ENCODE measurements at regions not wholly inside any gene's neighbourhood (a gene's known extent, or its start where the extent isn't known, plus 50 kb on each side); places are given as distances from the start of the nearest gene placed in this dataset.

DNA sequence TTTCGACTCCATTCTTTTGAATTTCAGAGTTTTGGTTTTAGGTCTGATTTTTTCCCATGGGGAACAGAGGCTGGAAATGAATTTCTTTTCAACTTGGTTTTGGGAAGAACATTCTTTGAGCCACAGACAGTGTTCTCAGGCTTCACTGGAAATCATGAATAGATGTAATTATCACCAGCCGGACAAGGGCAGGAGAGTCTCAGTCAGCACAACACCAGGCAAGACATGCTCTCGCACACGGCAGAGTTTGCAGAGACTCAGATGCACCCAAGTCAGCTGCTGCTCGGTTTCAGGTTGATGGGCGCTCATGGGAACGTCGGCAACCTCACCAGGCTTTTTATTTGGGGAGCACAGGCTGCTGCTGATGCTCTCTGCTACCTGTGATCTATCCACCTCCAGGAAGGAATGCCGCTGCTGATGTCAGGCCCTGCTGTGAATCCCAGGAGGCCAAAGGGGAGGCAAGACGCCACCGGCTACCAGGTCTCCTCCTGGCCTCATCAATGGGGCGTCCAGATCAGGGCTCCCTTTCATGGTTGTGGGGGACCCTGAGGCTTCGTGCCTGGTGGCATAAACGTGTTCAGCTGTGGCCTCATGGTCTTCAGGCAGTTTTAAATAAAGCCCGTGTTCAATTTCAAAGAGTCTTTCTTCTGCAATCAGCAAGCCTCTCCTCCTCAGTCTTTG, 332.3 kb upstream of the IRX4 start:
- DNase-seq (no peak), ATAC-seq (no peak)
- H3K9me3 Mint-ChIP-seq: peaks cover 8% of the 10 kb centered on the region
- no peaks in the 10 kb centered on the region for H3K4me1 Mint-ChIP-seq
- H3K4me3 Mint-ChIP-seq: no peak overlapping the region
- no peaks in the 10 kb centered on the region for H3K36me3 Mint-ChIP-seq (ENCODE audit: low read depth)
- no peak overlapping the region for H3K27ac Mint-ChIP-seq
- no peaks in the 10 kb centered on the region for H3K27me3 Mint-ChIP-seq

- H3K4me1 Mint-ChIP-seq: no peaks in the 10 kb centered on the region
- no peak overlapping the region for H3K4me3 Mint-ChIP-seq
- no peak overlapping the region for H3K27ac Mint-ChIP-seq
- peaks cover 2% of the 10 kb centered on the region for H3K27me3 Mint-ChIP-seq
- DNase-seq (no peak), ATAC-seq (no peak)
- H3K9me3 Mint-ChIP-seq: no peaks in the 10 kb centered on the region
- H3K36me3 Mint-ChIP-seq (ENCODE audit: low read depth): no peaks in the 10 kb centered on the region
Measured at GRCh38 chr5:2213121-2213730, 330.5 kb upstream of the IRX4 start.

DNA sequence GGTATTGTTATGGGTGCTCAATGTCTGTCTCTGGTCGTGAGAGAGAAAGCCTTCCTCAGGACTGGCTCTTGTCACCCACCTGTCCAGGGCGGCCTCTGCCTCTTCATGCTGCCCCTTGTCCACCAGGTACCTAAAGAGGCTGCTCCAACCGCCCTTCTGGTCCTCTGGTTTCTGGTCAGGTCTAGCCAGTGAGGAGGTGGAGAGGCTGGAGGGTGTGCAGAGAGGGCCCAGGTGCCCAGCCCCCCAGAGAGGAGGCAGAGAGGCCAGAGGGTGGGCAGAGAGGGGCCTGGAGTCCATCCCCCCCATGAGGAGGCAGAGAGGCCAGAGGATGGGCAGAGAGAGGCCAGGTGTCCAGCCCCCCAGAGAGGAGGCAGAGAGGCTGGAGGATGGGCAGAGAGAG, 329.8 kb upstream of the IRX4 start:
- H3K9me3 Mint-ChIP-seq: no peaks in the 10 kb centered on the region

GRCh38 chr5:2208239-2208544, 325.5 kb upstream of the IRX4 start:
- no peak for ATAC-seq
- no peak overlapping the region for H3K27ac Mint-ChIP-seq

More for the DNA sequence above, 329.8 kb upstream of the IRX4 start:
- Mint-ChIP-seq H3K27ac (no peak overlapping the region), H3K4me1 (no peaks in the 10 kb centered on the region), H3K36me3 (ENCODE audit: low read depth) (no peaks in the 10 kb centered on the region), H3K4me3 (no peak overlapping the region), H3K27me3 (peaks cover 2% of the 10 kb centered on the region)
- no peak for ATAC-seq
- DNase-seq: no peak

DNA sequence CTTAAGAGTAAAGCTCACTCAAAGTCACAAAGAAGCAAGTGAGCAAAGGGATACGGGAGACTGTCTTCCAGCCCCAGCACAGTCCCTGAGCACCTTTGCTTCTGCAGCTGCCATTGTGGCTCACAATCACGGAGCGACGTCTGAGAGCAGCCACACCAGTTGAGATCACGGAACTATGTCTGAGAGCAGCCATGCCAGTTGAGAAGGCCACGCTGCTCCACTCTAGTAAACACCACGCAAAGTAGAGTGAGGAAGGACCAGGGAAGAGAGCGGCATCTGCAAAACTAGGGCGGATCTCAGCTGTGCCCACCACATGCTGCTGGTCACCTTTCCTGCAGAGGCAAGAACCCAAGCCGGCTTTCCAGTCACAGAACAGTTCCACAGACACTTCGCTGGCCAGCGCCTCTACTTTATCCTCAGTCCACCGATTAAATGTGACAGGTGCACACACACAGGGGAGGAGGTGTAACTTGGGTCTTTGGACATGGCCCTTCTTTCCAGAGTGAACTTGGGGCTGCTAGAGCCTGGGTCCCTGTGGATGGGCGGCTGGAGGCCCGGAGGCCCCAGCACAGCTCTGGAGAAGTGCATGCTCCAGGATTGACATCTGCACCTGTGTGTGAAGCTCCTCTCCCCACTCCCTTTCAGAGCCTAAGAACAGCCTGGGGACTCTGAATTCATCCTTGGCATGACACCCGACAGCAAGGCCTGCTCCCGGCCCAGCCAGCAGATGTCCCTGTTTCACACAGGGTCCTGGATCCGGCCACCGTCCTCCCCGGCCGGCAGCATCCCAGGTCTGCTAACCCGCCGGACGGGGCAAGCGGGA, 324.9 kb upstream of the IRX4 start:
- Mint-ChIP-seq H3K4me1 (no peaks in the 10 kb centered on the region), H3K9me3 (no peaks in the 10 kb centered on the region), H3K36me3 (ENCODE audit: low read depth) (no peaks in the 10 kb centered on the region), H3K27me3 (peaks cover 2% of the 10 kb centered on the region), H3K27ac (no peak overlapping the region), H3K4me3 (no peak overlapping the region)
- ATAC-seq (no peak), DNase-seq (no peak)

More at GRCh38 chr5:2208239-2208544, 325.5 kb upstream of the IRX4 start:
- H3K36me3 Mint-ChIP-seq (ENCODE audit: low read depth): no peaks in the 10 kb centered on the region
- H3K9me3 Mint-ChIP-seq: no peaks in the 10 kb centered on the region
- no peaks in the 10 kb centered on the region for H3K4me1 Mint-ChIP-seq
- no peak for DNase-seq
- H3K4me3 Mint-ChIP-seq: no peak overlapping the region
- H3K27me3 Mint-ChIP-seq: peaks cover 2% of the 10 kb centered on the region

DNA sequence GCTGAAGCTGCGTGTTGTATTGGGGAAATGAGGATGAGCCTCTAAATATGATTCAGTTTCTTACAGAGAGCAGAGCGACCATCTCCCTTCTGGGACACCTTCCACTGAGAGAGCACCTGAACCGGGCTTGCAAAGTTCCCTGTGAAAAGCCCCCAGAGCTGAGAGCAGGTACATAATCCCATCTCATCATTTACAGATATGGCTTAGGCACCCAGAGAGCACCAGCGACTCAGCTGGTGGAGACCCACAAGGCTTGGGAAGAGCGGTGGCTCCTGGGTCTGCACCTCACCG, 324.3 kb upstream of the IRX4 start:
- DNase-seq (no peak), ATAC-seq (no peak)
- no peaks in the 10 kb centered on the region for H3K9me3 Mint-ChIP-seq
- no peaks in the 10 kb centered on the region for H3K4me1 Mint-ChIP-seq
- H3K4me3 Mint-ChIP-seq: no peak overlapping the region
- no peak overlapping the region for H3K27ac Mint-ChIP-seq
- no peaks in the 10 kb centered on the region for H3K36me3 Mint-ChIP-seq (ENCODE audit: low read depth)
- H3K27me3 Mint-ChIP-seq: peaks cover 2% of the 10 kb centered on the region

DNA sequence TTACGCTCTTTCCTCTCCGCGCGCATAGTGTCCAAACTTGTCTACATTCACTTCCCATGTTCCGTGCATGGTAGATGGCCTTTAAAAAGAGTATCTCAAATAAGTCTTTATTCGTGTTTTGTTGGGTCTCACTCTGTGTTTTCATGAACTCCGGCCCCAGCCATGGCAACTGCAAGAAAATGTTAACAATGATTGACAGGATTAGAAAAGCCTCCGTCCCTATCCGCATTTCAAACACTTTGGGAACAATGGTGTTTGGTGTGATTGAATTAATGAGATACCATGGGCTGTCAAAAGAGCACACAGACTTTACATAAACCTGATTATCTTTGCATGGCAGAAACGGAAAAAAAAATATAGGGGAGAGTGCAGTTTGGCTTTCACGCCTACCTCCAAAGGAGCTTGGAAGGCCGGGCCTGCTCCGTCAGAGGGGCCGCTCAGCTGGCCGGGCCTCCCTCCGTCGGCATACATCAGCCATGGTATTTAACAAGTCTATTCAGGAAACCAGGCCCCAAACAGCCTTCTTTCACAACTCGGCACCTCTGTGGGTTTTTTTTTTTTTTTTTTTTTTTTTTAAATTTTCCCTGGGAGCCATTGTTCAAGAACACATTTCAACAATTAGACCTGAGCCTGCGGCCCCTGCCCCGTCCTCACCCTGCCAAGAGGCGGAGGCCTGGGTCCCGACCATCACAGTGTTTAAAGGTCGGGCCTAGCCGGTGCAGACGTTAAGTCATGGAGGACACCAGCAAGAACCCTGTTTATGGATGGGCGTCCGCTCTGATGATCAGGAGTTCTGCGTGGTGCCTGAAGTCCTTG, 323.8 kb upstream of the IRX4 start:
- Mint-ChIP-seq H3K9me3 (no peaks in the 10 kb centered on the region), H3K27ac (no peak overlapping the region), H3K36me3 (ENCODE audit: low read depth) (no peaks in the 10 kb centered on the region), H3K4me1 (no peaks in the 10 kb centered on the region), H3K27me3 (peaks cover 2% of the 10 kb centered on the region), H3K4me3 (no peak overlapping the region)
- DNase-seq: no peak
- no peak for ATAC-seq

DNA sequence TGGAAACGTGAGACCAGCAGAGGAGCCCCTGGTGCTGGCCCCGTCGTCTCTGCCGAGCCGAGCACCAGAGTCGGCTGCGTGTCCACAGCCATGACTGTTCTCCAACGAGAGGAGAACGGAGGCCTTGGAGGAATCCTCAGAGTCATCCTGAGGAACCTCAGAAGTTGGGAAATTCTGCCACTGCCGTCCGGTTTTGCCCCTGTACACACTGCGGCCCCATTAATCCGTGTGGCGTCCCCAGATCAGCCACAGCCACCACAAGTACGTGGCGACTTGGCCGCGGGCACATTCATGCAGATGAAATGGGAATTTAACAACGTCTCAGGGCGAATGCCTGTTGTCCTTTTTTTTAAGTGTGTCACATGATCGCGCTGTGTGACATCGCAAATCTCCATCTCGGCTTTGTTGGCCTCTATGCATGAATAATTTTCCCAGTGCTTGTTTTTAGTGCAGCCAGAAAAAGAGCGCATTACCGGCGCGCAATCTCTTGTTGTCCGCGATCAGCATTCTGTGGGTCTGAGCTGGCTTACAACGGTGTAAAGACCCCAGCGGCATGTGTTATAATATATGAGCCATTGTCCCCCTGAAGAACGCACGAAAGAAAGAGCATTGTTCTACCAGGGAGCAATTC, 323.0 kb upstream of the IRX4 start:
- Mint-ChIP-seq H3K36me3 (ENCODE audit: low read depth) (no peaks in the 10 kb centered on the region), H3K9me3 (no peaks in the 10 kb centered on the region), H3K27me3 (peaks cover 2% of the 10 kb centered on the region), H3K27ac (no peak overlapping the region), H3K4me1 (no peaks in the 10 kb centered on the region), H3K4me3 (no peak overlapping the region)
- ATAC-seq: no peak
- no peak for DNase-seq

GRCh38 chr5:2205185-2205585, 322.5 kb upstream of the IRX4 start:
- H3K9me3 Mint-ChIP-seq: no peaks in the 10 kb centered on the region
- no peak overlapping the region for H3K27ac Mint-ChIP-seq
- ATAC-seq (no peak), DNase-seq (no peak)
- H3K27me3 Mint-ChIP-seq: peaks cover 2% of the 10 kb centered on the region
- H3K4me3 Mint-ChIP-seq: no peak overlapping the region
- H3K4me1 Mint-ChIP-seq: no peaks in the 10 kb centered on the region
- no peaks in the 10 kb centered on the region for H3K36me3 Mint-ChIP-seq (ENCODE audit: low read depth)

- no peak for ATAC-seq
- H3K36me3 Mint-ChIP-seq (ENCODE audit: low read depth): no peaks in the 10 kb centered on the region
- H3K4me3 Mint-ChIP-seq: no peak overlapping the region
- no peak overlapping the region for H3K27ac Mint-ChIP-seq
- peaks cover 2% of the 10 kb centered on the region for H3K27me3 Mint-ChIP-seq
- no peaks in the 10 kb centered on the region for H3K4me1 Mint-ChIP-seq
- DNase-seq: no peak
- H3K9me3 Mint-ChIP-seq: no peaks in the 10 kb centered on the region
Measured at GRCh38 chr5:2204366-2205184, 321.9 kb upstream of the IRX4 start.

- ATAC-seq: no peak
- peaks cover 2% of the 10 kb centered on the region for H3K27me3 Mint-ChIP-seq
- no peak for DNase-seq
- H3K36me3 Mint-ChIP-seq (ENCODE audit: low read depth): no peaks in the 10 kb centered on the region
- no peaks in the 10 kb centered on the region for H3K4me1 Mint-ChIP-seq
- no peak overlapping the region for H3K27ac Mint-ChIP-seq
- H3K4me3 Mint-ChIP-seq: no peak overlapping the region
- no peaks in the 10 kb centered on the region for H3K9me3 Mint-ChIP-seq
Measured at GRCh38 chr5:2203774-2204173, 321.0 kb upstream of the IRX4 start.

DNA sequence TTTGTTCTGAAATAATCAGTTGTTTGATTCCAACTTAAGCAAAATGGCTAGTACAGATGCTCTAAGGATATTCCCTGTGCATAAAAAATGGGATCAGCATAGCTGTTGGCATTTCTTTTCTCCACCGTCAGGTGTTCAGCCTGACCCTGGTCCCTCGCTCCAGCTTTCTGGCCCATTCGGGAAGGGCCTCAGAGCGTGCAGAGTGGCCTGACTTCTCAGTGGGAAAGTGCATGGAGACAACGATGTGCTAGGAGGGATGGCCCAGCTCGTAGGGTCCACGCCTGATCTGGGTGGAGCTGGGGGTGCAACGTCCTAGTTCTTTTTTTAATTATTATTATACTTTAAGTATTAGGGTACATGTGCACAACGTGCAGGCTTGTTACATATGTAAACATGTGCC, 319.1 kb upstream of the IRX4 start:
- H3K27me3 Mint-ChIP-seq: no peaks in the 10 kb centered on the region
- H3K27ac Mint-ChIP-seq: no peak overlapping the region
- no peaks in the 10 kb centered on the region for H3K9me3 Mint-ChIP-seq
- no peak for ATAC-seq
- H3K36me3 Mint-ChIP-seq (ENCODE audit: low read depth): no peaks in the 10 kb centered on the region
- H3K4me1 Mint-ChIP-seq: no peaks in the 10 kb centered on the region
- H3K4me3 Mint-ChIP-seq: no peak overlapping the region
- no peak for DNase-seq

DNA sequence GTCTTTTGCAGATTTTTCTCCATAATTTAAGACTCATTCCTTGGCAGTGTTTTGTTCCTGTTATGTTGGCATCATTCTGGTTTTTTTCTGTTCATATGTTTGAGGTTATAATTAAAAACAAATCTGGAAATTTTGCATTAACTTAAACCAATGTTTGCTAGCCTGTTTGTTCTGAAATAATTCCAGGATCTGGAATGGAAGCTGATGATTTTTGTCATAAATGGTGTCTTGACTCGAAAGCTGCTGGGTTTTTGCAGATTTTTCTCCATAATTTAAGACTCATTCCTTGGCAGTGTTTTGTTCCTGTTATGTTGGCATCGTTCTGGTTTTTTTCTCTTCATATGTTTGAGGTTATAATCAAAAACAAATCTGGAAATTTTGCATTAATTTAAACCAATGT, 318.7 kb upstream of the IRX4 start:
- H3K9me3 Mint-ChIP-seq: no peaks in the 10 kb centered on the region
- no peak overlapping the region for H3K27ac Mint-ChIP-seq

DNA sequence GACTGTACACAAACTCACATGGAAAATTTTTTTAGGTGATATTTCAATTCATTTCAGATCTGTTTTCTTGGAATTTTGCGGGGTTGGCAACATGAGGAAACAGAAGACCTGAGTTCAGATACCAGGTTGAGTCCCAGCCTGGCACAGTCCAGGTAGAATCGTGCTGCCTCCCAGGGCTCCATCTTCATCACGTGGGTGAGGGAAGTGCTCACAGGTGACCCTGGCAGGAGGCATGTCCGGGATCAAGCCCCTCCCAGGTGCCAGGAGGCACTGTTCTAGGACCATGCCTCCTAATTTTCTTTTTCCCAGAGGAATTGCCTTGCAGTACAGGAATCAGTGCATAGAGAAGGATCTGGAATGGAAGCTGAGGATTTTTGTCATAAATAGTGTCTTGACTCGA, 318.3 kb upstream of the IRX4 start:
- H3K36me3 Mint-ChIP-seq (ENCODE audit: low read depth): no peaks in the 10 kb centered on the region
- no peaks in the 10 kb centered on the region for H3K9me3 Mint-ChIP-seq
- DNase-seq (no peak), ATAC-seq (no peak)
- H3K4me1 Mint-ChIP-seq: no peaks in the 10 kb centered on the region
- no peak overlapping the region for H3K27ac Mint-ChIP-seq
- H3K27me3 Mint-ChIP-seq: no peaks in the 10 kb centered on the region
- H3K4me3 Mint-ChIP-seq: no peak overlapping the region

More for the DNA sequence above, 318.7 kb upstream of the IRX4 start:
- ATAC-seq: no peak
- no peak overlapping the region for H3K4me3 Mint-ChIP-seq
- H3K27me3 Mint-ChIP-seq: no peaks in the 10 kb centered on the region
- H3K4me1 Mint-ChIP-seq: no peaks in the 10 kb centered on the region
- H3K36me3 Mint-ChIP-seq (ENCODE audit: low read depth): no peaks in the 10 kb centered on the region
- DNase-seq: no peak
